Activated B cell treated with CpG ODN at 0.5 μM for 24 hours (primary cell): ENCODE measurements at regions not wholly inside any gene's neighbourhood (a gene's known extent, or its start where the extent isn't known, plus 50 kb on each side); places are given as distances from the start of the nearest gene placed in this dataset.

Experiments used
- ATAC-seq: fragments of 200-7000 bp; cut with Tn5 transposase; one replicate; pipeline ENCODE4 v1.10.0; 2021; ENCODE audit warnings: low read depth, mild to moderate bottlenecking, moderate library complexity
- CTCF ChIA-PET: fragments of 350-600 bp; sonication (Branson Sonifier 250); formaldehyde crosslinking; loops from one replicate; lab custom pipeline; 2021; ENCODE audit warnings: antibody characterized with exemption; lab: Charles Lee
- POLR2A ChIA-PET: fragments of 350-600 bp; sonication (Branson Sonifier 250); formaldehyde crosslinking; loops from one replicate; lab custom pipeline; 2021; ENCODE audit warnings: antibody characterized with exemption; lab: Charles Lee
- DNase-seq: peaks from one replicate; pipeline ENCODE4 v3.0.0; 2022
- H3K27ac Mint-ChIP-seq: one replicate; pipeline ENCODE4 v1.8.0; 2020; ENCODE audit warnings: mixed read lengths
- H3K27me3 Mint-ChIP-seq: one replicate; pipeline ENCODE4 v1.8.0; 2021; ENCODE audit warnings: mixed read lengths
- H3K36me3 Mint-ChIP-seq: one replicate; pipeline ENCODE4 v1.8.0; 2021; ENCODE audit warnings: low read depth, mixed read lengths
- H3K4me1 Mint-ChIP-seq: one replicate; pipeline ENCODE4 v1.8.0; 2021; ENCODE audit warnings: mixed read lengths
- H3K4me3 Mint-ChIP-seq: one replicate; pipeline ENCODE4 v1.8.0; 2020; ENCODE audit warnings: mild to moderate bottlenecking, mixed read lengths
- H3K9me3 Mint-ChIP-seq: one replicate; pipeline ENCODE4 v1.8.0; 2020; ENCODE audit warnings: mixed read lengths
- CTCF ChIP-seq: fragments of 200-600 bp; IDR thresholded peaks from one replicate; pipeline ENCODE4 v1.8.0; 2022; ENCODE audit warnings: antibody characterized with exemption, mild to moderate bottlenecking
- intact Hi-C: fragments of 100-400 bp; cut with micrococcal nuclease; formaldehyde crosslinking; loops from one replicate; pipeline ENCODE4 v1.15.1; 2024

- ATAC-seq (no peak), DNase-seq (no peak)
- no peaks in the 10 kb centered on the region for H3K4me1 Mint-ChIP-seq
- intact Hi-C loops: no loop called here
- peaks cover 25% of the 10 kb centered on the region for H3K27me3 Mint-ChIP-seq
- no peak overlapping the region for H3K27ac Mint-ChIP-seq
- POLR2A ChIA-PET: no interaction called here
- H3K9me3 Mint-ChIP-seq: no peaks in the 10 kb centered on the region
- CTCF ChIA-PET: no interaction called here
- H3K4me3 Mint-ChIP-seq: no peak overlapping the region
- no peaks in the 10 kb centered on the region for H3K36me3 Mint-ChIP-seq
- TF ChIP-seq CTCF: no peak
Measured at GRCh38 chr9:121566481-121567465, 67.1 kb upstream of the GGTA1 start.

- ATAC-seq (no peak), DNase-seq (no peak)
- no peak overlapping the region for H3K27ac Mint-ChIP-seq
- H3K4me3 Mint-ChIP-seq: no peak overlapping the region
- TF ChIP-seq CTCF: no peak
- ChIA-PET POLR2A (no interaction called here), CTCF (no interaction called here)
- H3K27me3 Mint-ChIP-seq: peaks cover 25% of the 10 kb centered on the region
- no peaks in the 10 kb centered on the region for H3K36me3 Mint-ChIP-seq
- H3K4me1 Mint-ChIP-seq: no peaks in the 10 kb centered on the region
- no peaks in the 10 kb centered on the region for H3K9me3 Mint-ChIP-seq
- intact Hi-C loops: no loop called here
Measured at GRCh38 chr9:121567500-121568342, 68.1 kb upstream of the GGTA1 start.

- no peak overlapping the region for H3K27ac Mint-ChIP-seq
- H3K4me1 Mint-ChIP-seq: no peaks in the 10 kb centered on the region
- TF ChIP-seq CTCF: no peak
- H3K4me3 Mint-ChIP-seq: no peak overlapping the region
- ChIA-PET POLR2A (no interaction called here), CTCF (no interaction called here)
- ATAC-seq (no peak), DNase-seq (no peak)
- intact Hi-C loops: no loop called here
- no peaks in the 10 kb centered on the region for H3K36me3 Mint-ChIP-seq
- peaks cover 25% of the 10 kb centered on the region for H3K27me3 Mint-ChIP-seq
- no peaks in the 10 kb centered on the region for H3K9me3 Mint-ChIP-seq
Measured at GRCh38 chr9:121568343-121569265, 69.0 kb upstream of the GGTA1 start.

GRCh38 chr9:121569266-121569648, 69.6 kb upstream of the GGTA1 start:
- intact Hi-C loops: no loop called here
- no peaks in the 10 kb centered on the region for H3K9me3 Mint-ChIP-seq
- H3K4me1 Mint-ChIP-seq: no peaks in the 10 kb centered on the region
- no peak for TF ChIP-seq CTCF
- ChIA-PET CTCF (no interaction called here), POLR2A (interaction anchor here (0.6 kb wide), 1 partner anchor 14 kb away, joined by 3 read pairs; no protein-coding TSS in a partner anchor)
- no peaks in the 10 kb centered on the region for H3K36me3 Mint-ChIP-seq
- H3K27me3 Mint-ChIP-seq: peaks cover 25% of the 10 kb centered on the region
- ATAC-seq (no peak), DNase-seq (no peak)
- H3K27ac Mint-ChIP-seq: no peak overlapping the region
- no peak overlapping the region for H3K4me3 Mint-ChIP-seq
